Trophoblast cell (in vitro differentiated cells and primary cell): ENCODE measurements at regions not wholly inside any gene's neighbourhood (a gene's known extent, or its start where the extent isn't known, plus 50 kb on each side); places are given as distances from the start of the nearest gene placed in this dataset.

ENCODE experiments used
- DNase-seq, 2 donors: peaks; one replicate each; pipeline ENCODE4 v3.0.0-alpha.2; 2016
- H2AFZ ChIP-seq: 2 replicates; pipeline ENCODE4 v1.6.1; 2013; ENCODE audit warnings: low read length, moderate library complexity, mild to moderate bottlenecking; ENCODE audit not compliant: insufficient read depth, poor library complexity
- H2AK5ac ChIP-seq: 2 replicates; pipeline ENCODE4 v1.6.1; 2013; ENCODE audit warnings: mild to moderate bottlenecking, low read length
- H2BK120ac ChIP-seq: 2 replicates; pipeline ENCODE4 v1.6.1; 2013; ENCODE audit warnings: low read length, mild to moderate bottlenecking, moderate library complexity; ENCODE audit not compliant: insufficient read depth, poor library complexity
- H2BK12ac ChIP-seq: 2 replicates; pipeline ENCODE4 v1.6.1; 2013; ENCODE audit warnings: mild to moderate bottlenecking, low read length, moderate library complexity
- H2BK5ac ChIP-seq: 2 replicates; pipeline ENCODE4 v1.6.1; 2013; ENCODE audit warnings: low read length, low read depth, moderate library complexity, mild to moderate bottlenecking; ENCODE audit not compliant: poor library complexity
- H3K14ac ChIP-seq: 2 replicates; pipeline ENCODE4 v1.6.1; 2013; ENCODE audit warnings: mild to moderate bottlenecking, low read length
- H3K18ac ChIP-seq: 2 replicates; pipeline ENCODE4 v1.6.1; 2013; ENCODE audit warnings: mild to moderate bottlenecking, low read length
- H3K23ac ChIP-seq: 2 replicates; pipeline ENCODE4 v1.6.1; 2013; ENCODE audit warnings: low read length
- H3K27ac ChIP-seq: 2 replicates; pipeline ENCODE4 v1.5.1; 2013; ENCODE audit warnings: low read depth, mild to moderate bottlenecking, inconsistent platforms, low read length, moderate library complexity
- H3K27me3 ChIP-seq: 2 replicates; pipeline ENCODE4 v1.6.1; 2013; ENCODE audit warnings: inconsistent platforms, mild to moderate bottlenecking, low read length, moderate library complexity; ENCODE audit not compliant: insufficient read depth
- H3K36me3 ChIP-seq, 2 experiments: 1 replicate in 1 of 2; 2 replicates in 1 of 2; pipeline ENCODE4 v1.6.1; 2013; ENCODE audit warnings: low read length in 2 of 2, mild to moderate bottlenecking in 2 of 2, moderate library complexity in 1 of 2; ENCODE audit not compliant: insufficient read depth in 2 of 2, control insufficient read depth in 1 of 2
- H3K4ac ChIP-seq: 2 replicates; pipeline ENCODE4 v1.6.1; 2013; ENCODE audit warnings: low read depth, mild to moderate bottlenecking, low read length, moderate library complexity
- H3K4me1 ChIP-seq, 2 experiments: 1 replicate in 1 of 2; 2 replicates in 1 of 2; pipeline ENCODE4 v1.6.1; 2013; ENCODE audit warnings: low read length in 2 of 2, mild to moderate bottlenecking in 2 of 2, moderate library complexity in 1 of 2; ENCODE audit not compliant: insufficient read depth in 2 of 2, control insufficient read depth in 1 of 2
- H3K4me2 ChIP-seq: 2 replicates; pipeline ENCODE4 v1.6.1; 2013; ENCODE audit warnings: inconsistent platforms, mild to moderate bottlenecking, low read length, moderate library complexity
- H3K4me3 ChIP-seq: 2 replicates; pipeline ENCODE4 v1.5.1; 2013; ENCODE audit warnings: mild to moderate bottlenecking, low read depth, low read length, inconsistent platforms
- H3K79me1 ChIP-seq: one replicate; pipeline ENCODE4 v1.6.1; 2013; ENCODE audit warnings: low read length
- H3K79me2 ChIP-seq: 2 replicates; pipeline ENCODE4 v1.6.1; 2013; ENCODE audit warnings: low read length, mild to moderate bottlenecking; ENCODE audit not compliant: control insufficient read depth, insufficient read depth, poor library complexity
- H3K9ac ChIP-seq: 2 replicates; pipeline ENCODE4 v1.6.1; 2013; ENCODE audit warnings: mild to moderate bottlenecking, low read length
- H3K9me3 ChIP-seq: 2 replicates; pipeline ENCODE4 v1.6.1; 2013; ENCODE audit warnings: low read depth, mild to moderate bottlenecking, control low read depth, inconsistent platforms, low read length; ENCODE audit not compliant: insufficient read depth
- H4K12ac ChIP-seq: 2 replicates; pipeline ENCODE4 v1.6.1; 2013; ENCODE audit warnings: low read depth, mild to moderate bottlenecking, low read length, moderate library complexity
- H4K8ac ChIP-seq: 2 replicates; pipeline ENCODE4 v1.6.1; 2013; ENCODE audit warnings: low read depth, mild to moderate bottlenecking, low read length, moderate library complexity
- H4K91ac ChIP-seq: one replicate; pipeline ENCODE4 v1.6.1; 2013; ENCODE audit warnings: low read depth, mild to moderate bottlenecking, low read length, moderate library complexity
- WGBS: extraction: QIAGEN DNeasy Blood & Tissue Kit; methylation state at CpG from one replicate; pipeline ENCODE4 v1.1.7; 2013; ENCODE audit warnings: missing lambda C conversion rate; ENCODE audit not compliant: insufficient read length, insufficient coverage; ENCODE audit errors: extremely low coverage; 5-methylcytosine and 5-hydroxymethylcytosine counted together

- H4K91ac ChIP-seq, result no peak overlapping the region
- no peak overlapping the region for H3K9ac ChIP-seq
- H4K12ac ChIP-seq, result no peak overlapping the region
- no peak overlapping the region for H2BK120ac ChIP-seq
- H2AFZ ChIP-seq, result no peak overlapping the region
- H3K36me3 ChIP-seq, result no peaks in the 10 kb centered on the region
- no peak overlapping the region for H3K23ac ChIP-seq
- no peaks in the 10 kb centered on the region for H3K79me2 ChIP-seq
- H3K9me3 ChIP-seq, result peaks cover 2% of the 10 kb centered on the region
- H3K14ac ChIP-seq, result no peak overlapping the region
- no peak overlapping the region for H3K4me2 ChIP-seq
- no peak overlapping the region for H4K8ac ChIP-seq
- WGBS, result no CpG with 5 or more reads among the region's 2 CpGs
- H3K4me1 ChIP-seq, result no peaks in the 10 kb centered on the region
- H2BK12ac ChIP-seq, result no peak overlapping the region
- H3K27me3 ChIP-seq, result no peaks in the 10 kb centered on the region
- H3K4ac ChIP-seq, result no peak overlapping the region
- no peak overlapping the region for H3K18ac ChIP-seq
- H2BK5ac ChIP-seq, result no peak overlapping the region
- no peak overlapping the region for H3K4me3 ChIP-seq
- no peak overlapping the region for H3K27ac ChIP-seq
- no peak overlapping the region for H2AK5ac ChIP-seq
- DNase-seq, result no peak
- no peaks in the 10 kb centered on the region for H3K79me1 ChIP-seq
Observed at GRCh38 chr4:13168326-13168725, 315.8 kb downstream of the RAB28 start.

- H3K9me3 ChIP-seq, result peaks cover 2% of the 10 kb centered on the region
- H4K8ac ChIP-seq, result no peak overlapping the region
- H3K4me3 ChIP-seq, result no peak overlapping the region
- no peak overlapping the region for H2BK5ac ChIP-seq
- H3K4me1 ChIP-seq, result no peaks in the 10 kb centered on the region
- H3K79me2 ChIP-seq, result no peaks in the 10 kb centered on the region
- H2AK5ac ChIP-seq, result no peak overlapping the region
- no peak overlapping the region for H2BK12ac ChIP-seq
- H3K4me2 ChIP-seq, result no peak overlapping the region
- no peaks in the 10 kb centered on the region for H3K79me1 ChIP-seq
- no peak overlapping the region for H3K23ac ChIP-seq
- no peak overlapping the region for H4K12ac ChIP-seq
- no peak overlapping the region for H2AFZ ChIP-seq
- H3K4ac ChIP-seq, result no peak overlapping the region
- no peaks in the 10 kb centered on the region for H3K27me3 ChIP-seq
- no peak overlapping the region for H3K14ac ChIP-seq
- no peak overlapping the region for H2BK120ac ChIP-seq
- DNase-seq, result no peak
- no peaks in the 10 kb centered on the region for H3K36me3 ChIP-seq
- no peak overlapping the region for H3K27ac ChIP-seq
- H3K18ac ChIP-seq, result no peak overlapping the region
- WGBS, result no CpG with 5 or more reads among the region's 2 CpGs
- no peak overlapping the region for H4K91ac ChIP-seq
- no peak overlapping the region for H3K9ac ChIP-seq
Observed at GRCh38 chr4:13166214-13166613, 317.9 kb downstream of the RAB28 start.

GRCh38 chr4:13164783-13165331 is 319.3 kb downstream of the RAB28 start:
- Histone ChIP-seq H2BK12ac (no peak overlapping the region), H2BK5ac (no peak overlapping the region), H3K4me1 (no peaks in the 10 kb centered on the region), H3K27ac (no peak overlapping the region), H3K79me2 (no peaks in the 10 kb centered on the region), H2AFZ (no peak overlapping the region), H3K27me3 (no peaks in the 10 kb centered on the region), H3K18ac (no peak overlapping the region), H3K23ac (no peak overlapping the region), H3K4me2 (no peak overlapping the region), H4K91ac (no peak overlapping the region), H2AK5ac (no peak overlapping the region), H3K79me1 (no peaks in the 10 kb centered on the region), H4K12ac (no peak overlapping the region), H3K9ac (no peak overlapping the region), H3K14ac (no peak overlapping the region), H3K9me3 (peaks cover 2% of the 10 kb centered on the region), H3K4ac (no peak overlapping the region), H2BK120ac (no peak overlapping the region), H3K36me3 (no peaks in the 10 kb centered on the region), H4K8ac (no peak overlapping the region), H3K4me3 (no peak overlapping the region)
- DNase-seq, result no peak
- no CpG with 5 or more reads among the region's 6 CpGs for WGBS

GRCh38 chr4:13162886-13163285 is 321.3 kb downstream of the RAB28 start:
- Histone ChIP-seq H2BK12ac (no peak overlapping the region), H3K36me3 (no peaks in the 10 kb centered on the region), H2AK5ac (no peak overlapping the region), H2BK5ac (no peak overlapping the region), H3K4me2 (no peak overlapping the region), H3K9me3 (peaks cover 2% of the 10 kb centered on the region), H4K12ac (no peak overlapping the region), H3K23ac (no peak overlapping the region), H3K79me1 (no peaks in the 10 kb centered on the region), H3K9ac (no peak overlapping the region), H2BK120ac (no peak overlapping the region), H4K8ac (no peak overlapping the region), H3K27ac (no peak overlapping the region), H3K27me3 (no peaks in the 10 kb centered on the region), H3K79me2 (no peaks in the 10 kb centered on the region), H4K91ac (no peak overlapping the region), H3K4me3 (no peak overlapping the region), H3K14ac (no peak overlapping the region), H2AFZ (no peak overlapping the region), H3K18ac (no peak overlapping the region), H3K4me1 (no peaks in the 10 kb centered on the region), H3K4ac (no peak overlapping the region)
- no CpG with 5 or more reads among the region's 5 CpGs for WGBS
- DNase-seq, result no peak
